Endothelial cell of hepatic sinusoid (primary cell): ENCODE measurements at regions not wholly inside any gene's neighbourhood (a gene's known extent, or its start where the extent isn't known, plus 50 kb on each side); places are given as distances from the start of the nearest gene placed in this dataset.

Experiments
- in situ Hi-C: cut with HindIII; loops from 2 replicates; pipeline ENCODE4 v1.10.0; 2017; ENCODE audit warnings: low sequenced_read_pairs

DNA sequence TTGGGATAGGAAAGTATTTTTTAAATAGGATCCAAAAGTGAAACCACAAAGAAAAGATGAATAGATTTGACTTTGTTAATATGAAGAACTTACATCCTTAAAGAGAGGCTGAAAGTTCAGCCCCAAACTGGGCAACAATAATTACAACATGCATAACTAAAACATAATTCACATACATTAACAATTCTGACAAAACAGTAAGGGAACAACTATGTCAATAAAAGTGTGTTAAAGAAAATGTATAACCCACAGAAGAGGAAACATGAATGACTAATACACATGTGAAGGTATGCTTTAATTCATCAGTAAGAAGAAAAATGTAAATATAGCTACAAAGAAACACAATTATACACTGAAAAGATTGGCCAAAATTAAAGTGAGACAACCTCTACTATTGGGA is 1597.6 kb upstream of the MIR17HG start:
- in situ Hi-C loops, result no loop called here

DNA sequence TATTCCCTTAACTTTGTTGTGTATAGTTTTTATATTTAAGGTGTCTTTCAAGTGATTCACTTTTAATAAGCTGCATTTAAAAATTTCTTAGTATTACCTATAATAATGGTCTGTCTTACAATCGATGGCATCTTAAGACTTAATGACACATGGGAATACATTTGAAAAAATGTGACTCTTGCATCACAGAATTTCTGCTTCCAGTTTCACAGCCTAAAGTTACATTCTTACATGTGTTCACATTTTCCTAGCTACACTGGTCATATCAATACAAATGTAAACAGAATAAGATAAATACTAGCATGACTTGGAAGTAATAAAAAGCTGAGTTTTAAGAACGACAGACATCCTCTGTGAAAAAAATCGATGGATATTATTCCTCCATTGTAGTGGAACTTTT is 1597.1 kb upstream of the MIR17HG start:
- in situ Hi-C loops, result no loop called here

- in situ Hi-C loops, result no loop called here
Measured at GRCh38 chr13:89751432-89751930, 1596.0 kb upstream of the MIR17HG start.

DNA sequence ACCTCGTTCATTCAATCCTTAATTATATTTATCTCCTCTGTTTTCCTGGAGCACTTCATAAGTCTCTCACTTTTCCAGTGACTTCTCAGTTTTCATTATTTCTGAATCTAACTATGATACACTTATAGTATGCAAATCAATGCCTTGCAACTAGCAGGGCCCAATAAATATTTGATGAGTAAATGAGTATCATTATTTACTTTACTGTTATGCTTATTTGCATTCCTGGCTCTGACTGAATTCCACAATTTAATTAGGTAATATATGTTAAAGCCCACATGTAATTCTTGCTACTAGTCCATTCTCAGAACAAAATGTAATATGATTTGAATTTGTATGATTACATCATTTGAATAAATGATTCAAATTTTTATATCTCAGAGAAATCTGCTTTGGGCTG is 1595.1 kb upstream of the MIR17HG start:
- in situ Hi-C loops, result no loop called here

DNA sequence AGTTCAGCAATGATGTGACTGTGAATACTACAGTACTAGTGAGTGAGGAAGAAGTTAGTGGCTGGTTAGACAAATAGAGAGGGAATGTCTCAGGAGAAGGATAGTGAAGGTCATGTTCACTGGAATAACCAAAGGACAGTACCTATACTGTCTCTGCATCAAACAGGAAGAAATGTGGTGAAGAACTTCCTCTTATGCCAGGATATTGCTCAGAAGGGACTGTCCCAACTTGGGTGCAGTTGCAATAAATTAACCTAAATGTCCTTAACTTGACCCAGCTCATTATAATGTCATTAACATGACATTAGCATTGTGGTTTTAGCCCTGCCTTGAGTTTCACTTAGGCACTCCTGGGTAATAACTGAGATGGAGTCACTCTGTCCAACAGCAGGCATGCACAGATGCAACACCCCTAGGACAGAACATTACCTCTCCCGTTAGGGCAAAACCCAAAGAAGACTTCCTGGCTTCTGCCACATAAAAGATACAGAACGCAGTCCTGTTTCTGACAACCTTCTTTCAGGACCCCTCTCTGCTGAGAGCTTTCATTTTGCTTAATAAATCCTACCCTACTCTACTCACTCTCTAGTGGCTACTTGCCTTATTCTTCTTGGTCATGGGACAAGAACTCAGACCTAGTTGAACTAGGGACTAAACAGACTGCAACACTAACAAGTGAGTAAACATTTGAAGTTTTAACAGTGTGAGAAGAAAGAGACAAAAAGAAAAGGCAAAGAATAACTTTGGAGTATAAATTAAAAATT is 1591.6 kb upstream of the MIR17HG start:
- in situ Hi-C loops, result no loop called here

DNA sequence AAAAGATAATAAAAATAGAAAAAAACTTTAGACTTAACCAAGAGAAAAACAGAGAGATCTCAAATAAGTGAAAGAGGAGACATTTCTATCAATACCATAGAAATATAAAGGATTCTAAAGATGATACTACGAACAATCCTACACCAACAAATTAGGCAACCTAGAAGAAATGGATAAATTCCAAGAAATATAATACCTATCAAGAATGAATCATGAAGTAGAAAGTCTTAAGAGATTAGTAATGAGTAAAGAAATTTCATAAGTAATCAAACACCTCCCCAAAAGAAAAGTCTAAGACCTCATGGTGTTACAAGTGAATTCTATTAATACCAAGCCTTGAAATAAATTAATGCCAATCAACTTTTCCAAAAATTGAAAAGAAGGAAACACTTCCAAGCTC is 1584.5 kb upstream of the MIR17HG start:
- in situ Hi-C loops, result no loop called here

- in situ Hi-C loops, result no loop called here
Measured at GRCh38 chr13:89783221-89783755, 1564.2 kb upstream of the MIR17HG start.

- in situ Hi-C loops, result no loop called here
Measured at GRCh38 chr13:89784161-89784809, 1563.2 kb upstream of the MIR17HG start.

DNA sequence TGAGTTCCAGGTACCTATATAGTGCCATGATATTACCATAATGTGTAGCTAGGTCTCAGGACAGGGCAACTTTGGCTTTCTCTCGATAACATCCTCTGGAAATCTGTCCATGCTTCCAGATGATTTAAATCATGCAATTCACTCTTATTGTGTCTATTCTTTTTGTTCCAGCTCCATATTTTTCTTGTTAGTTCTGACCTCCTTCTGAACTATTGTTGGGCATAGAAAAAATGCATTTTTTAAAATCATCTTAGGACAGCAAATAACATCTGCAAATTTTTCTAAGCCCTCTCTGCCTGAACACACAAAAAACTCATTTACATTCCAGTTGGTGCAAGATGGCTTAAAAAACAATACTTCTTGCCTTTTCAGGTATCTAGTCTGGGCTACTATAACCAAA is 1561.0 kb upstream of the MIR17HG start:
- in situ Hi-C loops, result no loop called here

DNA sequence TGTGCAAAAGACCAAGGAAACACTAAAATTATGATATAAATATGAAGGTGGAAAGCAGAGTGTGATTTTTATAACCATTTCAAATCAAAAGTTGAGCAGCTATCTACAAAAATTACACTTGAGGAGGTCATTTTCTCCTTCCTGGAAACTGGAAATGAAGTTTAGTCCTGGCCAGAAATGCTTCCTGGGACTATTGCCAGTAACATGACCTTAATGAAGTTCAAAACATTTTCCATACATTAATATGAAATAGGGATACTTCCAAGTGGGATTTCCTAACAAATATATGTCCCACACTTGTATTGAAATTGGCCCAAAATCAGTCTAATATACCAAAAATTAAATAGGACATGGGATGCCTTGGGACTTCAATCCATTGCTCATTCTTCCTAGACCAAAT is 1556.8 kb upstream of the MIR17HG start:
- in situ Hi-C loops, result no loop called here

DNA sequence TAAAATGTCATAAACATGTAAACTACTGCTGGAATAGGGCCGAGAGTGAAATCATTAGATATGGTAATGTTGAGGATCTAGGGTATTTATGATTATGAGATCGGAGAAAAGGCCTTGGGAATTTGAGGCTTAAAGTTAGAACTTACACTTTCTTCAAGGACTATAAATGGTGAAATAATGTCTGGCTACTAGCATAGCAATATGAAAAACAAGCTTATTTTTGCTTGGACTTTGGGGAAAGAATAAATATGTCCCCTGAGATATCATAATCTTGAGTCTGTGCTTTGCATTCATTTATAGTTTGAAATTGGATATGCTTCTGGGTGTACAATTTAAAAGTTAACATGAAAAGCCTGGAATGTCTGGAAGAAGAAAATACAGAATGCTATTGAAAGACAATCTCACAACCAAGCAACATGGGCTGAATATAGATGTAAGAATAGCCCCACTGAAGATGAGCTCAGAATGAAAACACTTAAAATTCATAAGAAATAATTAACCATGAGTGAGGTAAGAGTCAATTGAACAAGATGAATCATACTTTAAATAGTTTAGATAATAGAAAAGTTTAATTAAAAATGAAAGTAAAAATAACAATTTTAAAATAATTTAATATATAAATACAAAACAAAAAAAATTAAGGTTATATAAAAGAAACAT is 1555.4 kb upstream of the MIR17HG start:
- in situ Hi-C loops, result no loop called here

- in situ Hi-C loops, result no loop called here
Measured at GRCh38 chr13:89796196-89796595, 1551.3 kb upstream of the MIR17HG start.

DNA sequence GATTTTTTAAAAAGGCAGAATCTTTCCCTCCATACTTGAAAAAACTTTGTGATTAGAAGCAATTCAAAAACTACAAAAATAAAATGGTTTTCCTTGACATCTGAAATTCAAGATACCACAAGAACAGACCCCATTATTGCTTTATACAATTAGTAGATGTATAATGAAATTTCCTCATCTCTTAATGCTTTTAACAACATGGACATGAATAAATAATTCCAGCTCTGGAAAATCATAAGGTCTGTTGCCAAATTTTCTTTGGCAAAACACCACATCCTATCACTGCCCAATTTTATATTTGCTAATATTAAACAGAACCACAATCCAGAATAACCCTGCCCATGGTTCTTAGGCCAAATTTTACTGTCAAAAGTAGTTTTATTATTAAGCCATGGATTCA is 1543.6 kb upstream of the MIR17HG start:
- in situ Hi-C loops, result no loop called here

DNA sequence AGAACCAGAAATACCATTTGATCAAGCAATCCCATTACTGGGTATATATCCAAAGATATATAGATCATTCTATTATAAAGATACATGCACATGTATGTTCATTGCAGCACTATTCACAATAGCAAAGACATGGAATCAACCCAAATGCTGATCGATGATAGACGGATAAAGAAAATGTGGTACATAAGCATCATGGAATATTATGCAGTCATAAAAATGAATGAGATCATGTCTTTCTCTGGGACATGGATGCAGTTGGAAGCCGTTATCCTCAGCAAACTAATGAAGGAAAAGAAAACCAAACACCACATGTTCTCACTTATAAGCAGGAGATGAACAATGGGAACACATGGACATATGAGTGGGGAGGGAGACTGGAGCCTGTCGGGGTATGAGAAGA is 1540.9 kb upstream of the MIR17HG start:
- in situ Hi-C loops, result no loop called here

- in situ Hi-C loops, result no loop called here
Measured at GRCh38 chr13:89812856-89813255, 1534.6 kb upstream of the MIR17HG start.

GRCh38 chr13:89816404-89816803 is 1531.1 kb upstream of the MIR17HG start:
- in situ Hi-C loops, result no loop called here

DNA sequence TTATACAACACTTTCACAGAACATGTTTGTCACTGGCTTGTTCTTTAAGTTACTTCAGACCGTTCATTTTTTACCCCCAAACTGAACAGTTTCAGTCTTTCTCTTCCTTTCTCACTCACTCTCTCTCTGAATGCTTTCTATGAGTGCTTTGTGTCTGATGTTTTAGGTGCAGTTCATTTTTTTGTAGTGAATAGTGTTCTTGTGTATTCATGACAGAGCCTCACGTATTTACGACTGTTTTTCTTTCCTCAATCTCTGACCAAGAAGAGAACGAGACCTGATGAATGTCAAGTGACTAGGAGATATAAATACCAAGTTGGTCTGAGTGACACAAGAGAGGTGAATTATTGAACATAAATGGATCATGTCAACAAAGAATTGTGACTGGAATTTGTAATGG is 1525.0 kb upstream of the MIR17HG start:
- in situ Hi-C loops, result no loop called here

DNA sequence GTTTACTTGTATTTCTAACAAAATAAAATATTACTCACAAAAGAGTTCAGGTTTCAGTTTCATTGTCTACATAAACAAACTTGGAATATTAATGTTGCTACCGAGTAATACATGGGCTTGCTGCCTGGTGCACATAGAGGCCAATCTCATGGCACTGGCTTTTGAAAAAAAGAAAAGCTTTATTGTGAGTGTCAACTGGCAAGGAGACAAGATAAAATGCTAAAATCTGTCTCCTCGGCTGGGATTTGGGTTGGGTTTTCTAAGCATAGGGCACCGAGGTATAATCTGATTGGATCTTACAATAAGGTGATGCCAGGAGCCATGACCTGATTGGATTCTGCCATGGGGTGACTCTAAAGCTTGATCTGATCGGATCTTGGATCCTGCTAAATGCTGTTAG is 1519.9 kb upstream of the MIR17HG start:
- in situ Hi-C loops, result no loop called here

GRCh38 chr13:89828506-89828905 is 1519.0 kb upstream of the MIR17HG start:
- in situ Hi-C loops, result no loop called here

GRCh38 chr13:89831157-89831556 is 1516.3 kb upstream of the MIR17HG start:
- in situ Hi-C loops, result no loop called here

GRCh38 chr13:89832827-89833226 is 1514.7 kb upstream of the MIR17HG start:
- in situ Hi-C loops, result no loop called here

DNA sequence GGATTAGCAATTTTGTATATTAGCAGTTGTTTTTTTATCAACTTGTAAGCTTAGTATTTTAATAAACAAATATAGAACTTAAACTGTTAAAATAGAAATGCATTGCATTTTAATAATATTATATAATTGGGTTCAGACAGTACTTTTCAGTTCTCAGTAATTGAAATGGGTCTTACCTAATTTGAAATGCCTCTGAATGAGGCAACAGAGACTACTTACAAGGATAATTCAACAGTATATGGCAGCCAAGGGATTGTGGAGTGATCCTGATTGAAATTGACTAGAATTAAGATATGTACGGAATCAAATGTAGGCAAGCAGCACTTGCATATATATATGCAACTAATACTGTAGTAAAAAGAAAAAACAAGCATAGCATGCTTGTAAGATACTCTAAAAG is 1503.9 kb upstream of the MIR17HG start:
- in situ Hi-C loops, result no loop called here
